A673 (cell line): ENCODE measurements at regions not wholly inside any gene's neighbourhood (a gene's known extent, or its start where the extent isn't known, plus 50 kb on each side); places are given as distances from the start of the nearest gene placed in this dataset.

Experiments
- BruUV-seq: library from RNA; stranded (reverse); fragments of 400-500 nt; replicated peaks from 2 replicates; lab custom pipeline; 2021; lab: Mats Ljungman, UMichigan
- CTCF ChIA-PET: fragments of 300-600 bp; sonication (Branson Sonifier 250); formaldehyde crosslinking; loops from one replicate; lab custom pipeline; 2022; ENCODE audit warnings: antibody characterized with exemption; lab: Charles Lee
- POLR2A ChIA-PET: fragments of 300-600 bp; sonication (Branson Sonifier 250); formaldehyde crosslinking; loops from one replicate; lab custom pipeline; 2022; ENCODE audit warnings: antibody characterized with exemption; ENCODE audit not compliant: low non-redundant PET; lab: Charles Lee
- DNase-seq: peaks from one replicate; pipeline ENCODE4 v3.0.0-alpha.2; 2015; ENCODE audit warnings: low spot score
- H3K27ac ChIP-seq: fragments of 200-600 bp; sonication (generic); 2 replicates; pipeline ENCODE4 v1.5.1; 2016; ENCODE audit warnings: mixed run types, low read depth, mild to moderate bottlenecking, mixed read lengths, antibody characterized with exemption, low read length; ENCODE audit not compliant: poor library complexity, severe bottlenecking
- H3K27me3 ChIP-seq: fragments of 200-600 bp; sonication (generic); replicated peaks from 2 replicates; pipeline ENCODE4 v1.6.1; 2017; ENCODE audit warnings: mixed run types, low read depth, mild to moderate bottlenecking, mixed read lengths, antibody characterized with exemption, low read length; ENCODE audit not compliant: insufficient read depth, poor library complexity
- H3K36me3 ChIP-seq: fragments of 200-600 bp; sonication (generic); 2 replicates; pipeline ENCODE4 v1.6.1; 2016; ENCODE audit warnings: mixed run types, mild to moderate bottlenecking, mixed read lengths, antibody characterized with exemption, low read length; ENCODE audit not compliant: insufficient read depth, poor library complexity, severe bottlenecking
- H3K4me1 ChIP-seq: fragments of 200-600 bp; sonication (generic); 2 replicates; pipeline ENCODE4 v1.6.1; 2017; ENCODE audit warnings: mixed run types, mild to moderate bottlenecking, mixed read lengths, antibody characterized with exemption, low read length; ENCODE audit not compliant: insufficient read depth, poor library complexity, severe bottlenecking
- H3K4me3 ChIP-seq: fragments of 200-600 bp; sonication (generic); 2 replicates; pipeline ENCODE4 v1.5.1; 2016; ENCODE audit warnings: low read depth, mixed run types, mild to moderate bottlenecking, mixed read lengths, low read length; ENCODE audit not compliant: poor library complexity, severe bottlenecking
- H3K9me3 ChIP-seq: fragments of 200-600 bp; sonication (generic); 2 replicates; pipeline ENCODE4 v1.6.1; 2016; ENCODE audit warnings: mixed run types, low read depth, mild to moderate bottlenecking, mixed read lengths, antibody characterized with exemption, low read length; ENCODE audit not compliant: poor library complexity, severe bottlenecking
- EZH2 ChIP-seq: fragments of 200-600 bp; sonication (generic); IDR thresholded peaks from 2 replicates; pipeline ENCODE4 v1.6.1; 2017; ENCODE audit warnings: borderline replicate concordance, low read depth, mild to moderate bottlenecking, mixed read lengths, antibody characterized with exemption, low read length; ENCODE audit not compliant: poor library complexity, severe bottlenecking
- intact Hi-C: fragments of 100-400 bp; cut with micrococcal nuclease; formaldehyde crosslinking; loops from one replicate; pipeline ENCODE4 v1.10.0; 2022; ENCODE audit not compliant: unreplicated experiment
- TF ChIP-seq, protein P1 (sequence below): fragments of 300-800, 200-600 bp; sonication (generic); conservative IDR thresholded peaks from 2 replicates; pipeline ENCODE4 v1.5.1; 2017; ENCODE audit warnings: low read depth, mild to moderate bottlenecking, antibody characterized with exemption, low read length, moderate library complexity, mixed read lengths

DNA sequence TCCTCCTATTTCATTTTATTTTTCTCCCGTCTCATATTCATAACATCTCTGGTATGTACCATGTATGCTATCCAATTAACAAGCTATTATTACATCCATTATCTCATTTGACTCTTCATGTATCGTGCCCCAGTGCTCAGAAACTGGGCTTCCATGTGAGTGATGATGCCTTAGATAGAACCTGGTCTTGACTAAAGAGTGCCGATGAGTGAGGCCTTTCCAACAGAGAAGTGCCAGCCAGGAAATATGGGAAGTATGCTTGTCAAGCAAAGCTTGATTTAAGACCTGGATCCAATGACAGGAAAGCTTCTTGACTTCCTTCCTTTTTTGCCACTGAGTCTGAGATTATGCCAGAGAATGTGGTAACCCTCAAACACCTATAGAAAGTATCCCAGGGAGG, 371.7 kb upstream of the FGF13 start:
- BruUV-seq = no TSS peak
- no peaks in the 10 kb centered on the region for H3K36me3 ChIP-seq
- DNase-seq = peak; percentile 80
- ChIA-PET CTCF (no interaction called here), POLR2A (no interaction called here)
- no peak overlapping the region for H3K4me3 ChIP-seq
- H3K27me3 ChIP-seq = no peaks in the 10 kb centered on the region
- TF ChIP-seq EZH2 = no peak
- TF ChIP-seq, protein P1, sequence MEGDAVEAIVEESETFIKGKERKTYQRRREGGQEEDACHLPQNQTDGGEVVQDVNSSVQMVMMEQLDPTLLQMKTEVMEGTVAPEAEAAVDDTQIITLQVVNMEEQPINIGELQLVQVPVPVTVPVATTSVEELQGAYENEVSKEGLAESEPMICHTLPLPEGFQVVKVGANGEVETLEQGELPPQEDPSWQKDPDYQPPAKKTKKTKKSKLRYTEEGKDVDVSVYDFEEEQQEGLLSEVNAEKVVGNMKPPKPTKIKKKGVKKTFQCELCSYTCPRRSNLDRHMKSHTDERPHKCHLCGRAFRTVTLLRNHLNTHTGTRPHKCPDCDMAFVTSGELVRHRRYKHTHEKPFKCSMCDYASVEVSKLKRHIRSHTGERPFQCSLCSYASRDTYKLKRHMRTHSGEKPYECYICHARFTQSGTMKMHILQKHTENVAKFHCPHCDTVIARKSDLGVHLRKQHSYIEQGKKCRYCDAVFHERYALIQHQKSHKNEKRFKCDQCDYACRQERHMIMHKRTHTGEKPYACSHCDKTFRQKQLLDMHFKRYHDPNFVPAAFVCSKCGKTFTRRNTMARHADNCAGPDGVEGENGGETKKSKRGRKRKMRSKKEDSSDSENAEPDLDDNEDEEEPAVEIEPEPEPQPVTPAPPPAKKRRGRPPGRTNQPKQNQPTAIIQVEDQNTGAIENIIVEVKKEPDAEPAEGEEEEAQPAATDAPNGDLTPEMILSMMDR = no peak
- peak overlapping the region; percentile 62 for H3K27ac ChIP-seq
- intact Hi-C loops = loop anchor here (5.0 kb wide), 1 partner anchor 119 kb away; no protein-coding TSS in a partner anchor
- H3K9me3 ChIP-seq = no peaks in the 10 kb centered on the region
- peaks cover 66% of the 10 kb centered on the region for H3K4me1 ChIP-seq

DNA sequence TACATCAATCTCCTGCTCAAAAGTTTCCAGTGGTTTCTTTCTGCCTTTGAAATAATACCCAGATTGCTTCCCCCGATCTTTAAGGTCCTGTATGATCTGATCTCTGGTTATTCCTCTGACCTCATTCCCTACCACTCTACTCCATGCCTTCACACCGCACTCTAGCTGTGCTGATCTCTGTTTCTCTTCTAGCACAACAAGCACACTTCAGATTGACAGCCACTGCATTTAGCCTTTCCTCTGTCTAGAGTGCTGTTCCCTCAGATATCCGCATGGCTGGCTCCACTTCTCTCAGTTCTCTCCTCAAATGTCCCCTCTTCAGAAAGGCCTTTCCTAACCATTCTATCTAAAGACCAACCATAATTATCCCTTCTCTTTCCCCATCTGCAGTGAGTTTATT, 370.4 kb upstream of the FGF13 start:
- H3K4me1 ChIP-seq = peaks cover 72% of the 10 kb centered on the region
- no peaks in the 10 kb centered on the region for H3K9me3 ChIP-seq
- H3K36me3 ChIP-seq = no peaks in the 10 kb centered on the region
- intact Hi-C loops = loop anchor here (5.0 kb wide), 1 partner anchor 120 kb away; no protein-coding TSS in a partner anchor
- no TSS peak for BruUV-seq
- peak overlapping the region; percentile 62 for H3K27ac ChIP-seq
- H3K4me3 ChIP-seq = no peak overlapping the region
- ChIA-PET POLR2A (no interaction called here), CTCF (no interaction called here)
- H3K27me3 ChIP-seq = no peaks in the 10 kb centered on the region
- no peak for TF ChIP-seq EZH2
- TF ChIP-seq, protein P1 = no peak
- no peak for DNase-seq

DNA sequence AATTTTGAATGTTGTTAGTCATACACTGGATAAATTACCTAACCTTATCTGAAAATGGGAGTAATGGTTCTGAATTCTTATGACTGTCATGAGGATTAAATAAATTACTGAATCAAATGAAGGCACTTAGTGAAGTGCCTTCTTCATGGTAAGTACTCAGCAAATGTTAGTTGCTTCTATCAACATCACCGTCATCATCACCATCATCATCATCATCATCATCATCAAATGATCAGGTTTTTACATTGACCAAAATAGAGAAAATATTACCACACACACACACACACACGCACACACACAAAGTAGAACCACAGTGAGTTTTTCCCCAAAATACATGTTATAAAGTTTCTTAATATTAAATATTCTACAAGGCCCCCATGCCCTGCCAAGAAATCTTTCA, 368.3 kb upstream of the FGF13 start:
- CTCF ChIA-PET = no interaction called here
- no TSS peak for BruUV-seq

More for the DNA sequence above, 368.3 kb upstream of the FGF13 start:
- no peaks in the 10 kb centered on the region for H3K36me3 ChIP-seq
- intact Hi-C loops = loop anchor here (5.0 to 10.0 kb wide), 5 partner anchors 123 to 893 kb away; no protein-coding TSS in a partner anchor
- POLR2A ChIA-PET = no interaction called here
- H3K27me3 ChIP-seq = no peaks in the 10 kb centered on the region
- H3K9me3 ChIP-seq = no peaks in the 10 kb centered on the region
- TF ChIP-seq EZH2 = no peak
- TF ChIP-seq, protein P1 = no peak
- DNase-seq = no peak
- no peak overlapping the region for H3K4me3 ChIP-seq
- no peak overlapping the region for H3K27ac ChIP-seq
- peaks cover 64% of the 10 kb centered on the region for H3K4me1 ChIP-seq
